Neural cell (in vitro differentiated cells): ENCODE measurements at regions not wholly inside any gene's neighbourhood (a gene's known extent, or its start where the extent isn't known, plus 50 kb on each side); places are given as distances from the start of the nearest gene placed in this dataset.

Experiments
- EP300 ChIP-seq: fragments of 450-650 bp; conservative IDR thresholded peaks from 2 replicates; pipeline ENCODE4 v1.6.1; 2014; ENCODE audit warnings: antibody characterized with exemption, mild to moderate bottlenecking, moderate library complexity; ENCODE audit not compliant: poor library complexity, severe bottlenecking
- MXI1 ChIP-seq: fragments of 450-650 bp; conservative IDR thresholded peaks from 2 replicates; pipeline ENCODE4 v1.6.1; 2014; ENCODE audit warnings: antibody characterized with exemption, mild to moderate bottlenecking; ENCODE audit not compliant: poor library complexity, severe bottlenecking
- SMC3 ChIP-seq: fragments of 450-650 bp; conservative IDR thresholded peaks from 2 replicates; pipeline ENCODE4 v1.6.1; 2014; ENCODE audit warnings: antibody characterized with exemption, mild to moderate bottlenecking, moderate library complexity; ENCODE audit not compliant: poor library complexity
- TF ChIP-seq, protein P1 (sequence below): fragments of 450-650 bp; IDR thresholded peaks from 2 replicates; pipeline ENCODE4 v1.5.1; 2014; ENCODE audit warnings: antibody characterized with exemption, mild to moderate bottlenecking, moderate library complexity; ENCODE audit not compliant: poor library complexity, severe bottlenecking

DNA sequence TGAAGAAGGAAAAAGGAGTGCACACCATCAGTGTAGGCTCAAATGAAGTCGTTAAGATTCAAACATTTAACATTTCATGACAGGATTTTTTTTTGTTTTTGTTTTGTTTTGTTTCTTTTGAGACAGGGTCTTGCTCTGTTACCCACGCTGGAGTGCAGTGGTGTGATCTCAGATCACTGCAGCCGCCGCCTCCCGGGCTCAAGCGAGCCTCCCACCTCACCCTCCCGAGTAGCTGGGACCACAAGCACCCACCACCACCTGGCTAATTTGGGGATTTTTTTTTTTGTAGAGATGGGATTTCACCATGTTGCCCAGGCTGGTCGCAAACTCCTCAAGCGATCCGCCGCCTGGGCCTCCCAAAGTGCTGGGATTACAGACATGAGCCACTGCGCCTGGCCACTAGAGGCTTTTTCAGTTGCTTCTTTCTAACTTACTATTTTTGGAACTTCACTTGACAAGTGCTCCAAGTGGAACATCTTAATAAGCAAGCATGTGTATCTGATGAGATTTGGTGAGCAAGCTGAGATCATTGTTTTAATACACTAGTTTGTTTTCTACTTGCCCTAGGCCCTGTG, 78.9 kb upstream of the CNKSR2 start:
- TF ChIP-seq, protein P1, sequence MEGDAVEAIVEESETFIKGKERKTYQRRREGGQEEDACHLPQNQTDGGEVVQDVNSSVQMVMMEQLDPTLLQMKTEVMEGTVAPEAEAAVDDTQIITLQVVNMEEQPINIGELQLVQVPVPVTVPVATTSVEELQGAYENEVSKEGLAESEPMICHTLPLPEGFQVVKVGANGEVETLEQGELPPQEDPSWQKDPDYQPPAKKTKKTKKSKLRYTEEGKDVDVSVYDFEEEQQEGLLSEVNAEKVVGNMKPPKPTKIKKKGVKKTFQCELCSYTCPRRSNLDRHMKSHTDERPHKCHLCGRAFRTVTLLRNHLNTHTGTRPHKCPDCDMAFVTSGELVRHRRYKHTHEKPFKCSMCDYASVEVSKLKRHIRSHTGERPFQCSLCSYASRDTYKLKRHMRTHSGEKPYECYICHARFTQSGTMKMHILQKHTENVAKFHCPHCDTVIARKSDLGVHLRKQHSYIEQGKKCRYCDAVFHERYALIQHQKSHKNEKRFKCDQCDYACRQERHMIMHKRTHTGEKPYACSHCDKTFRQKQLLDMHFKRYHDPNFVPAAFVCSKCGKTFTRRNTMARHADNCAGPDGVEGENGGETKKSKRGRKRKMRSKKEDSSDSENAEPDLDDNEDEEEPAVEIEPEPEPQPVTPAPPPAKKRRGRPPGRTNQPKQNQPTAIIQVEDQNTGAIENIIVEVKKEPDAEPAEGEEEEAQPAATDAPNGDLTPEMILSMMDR, result no peak
- TF ChIP-seq EP300, result no peak
- no peak for TF ChIP-seq MXI1
- no peak for TF ChIP-seq SMC3
